HUES48 (cell line): ENCODE measurements at regions not wholly inside any gene's neighbourhood (a gene's known extent, or its start where the extent isn't known, plus 50 kb on each side); places are given as distances from the start of the nearest gene placed in this dataset.

Experiments
- H3K27ac ChIP-seq: one replicate; pipeline ENCODE4 v1.7.0; 2013; ENCODE audit warnings: low read depth, low read length, inconsistent platforms
- H3K27me3 ChIP-seq: 2 replicates; pipeline ENCODE4 v1.6.1; 2013; ENCODE audit warnings: mild to moderate bottlenecking, low read length; ENCODE audit not compliant: control insufficient read depth, insufficient read depth
- H3K36me3 ChIP-seq: 2 replicates; pipeline ENCODE4 v1.6.1; 2013; ENCODE audit warnings: low read length; ENCODE audit not compliant: control insufficient read depth, insufficient read depth
- H3K4me1 ChIP-seq: 2 replicates; pipeline ENCODE4 v1.6.1; 2013; ENCODE audit warnings: mild to moderate bottlenecking, low read length; ENCODE audit not compliant: control insufficient read depth, insufficient read depth
- H3K4me3 ChIP-seq: 2 replicates; pipeline ENCODE4 v1.5.1; 2013; ENCODE audit warnings: mild to moderate bottlenecking, low read depth, low read length
- H3K9ac ChIP-seq: 2 replicates; pipeline ENCODE4 v1.6.1; 2013; ENCODE audit warnings: mild to moderate bottlenecking, low read depth, low read length, moderate library complexity
- H3K9me3 ChIP-seq: 2 replicates; pipeline ENCODE4 v1.6.1; 2013; ENCODE audit warnings: low read length; ENCODE audit not compliant: control insufficient read depth, insufficient read depth

- H3K27ac ChIP-seq, result no peak overlapping the region
- no peaks in the 10 kb centered on the region for H3K36me3 ChIP-seq
- no peaks in the 10 kb centered on the region for H3K9me3 ChIP-seq
- H3K9ac ChIP-seq, result no peak overlapping the region
- H3K4me3 ChIP-seq, result no peak overlapping the region
- no peaks in the 10 kb centered on the region for H3K4me1 ChIP-seq
- no peaks in the 10 kb centered on the region for H3K27me3 ChIP-seq
Measured at GRCh38 chr14:49310298-49310697, 275.9 kb downstream of the RPS29 start.

GRCh38 chr14:49306152-49306751 is 279.9 kb downstream of the RPS29 start:
- no peaks in the 10 kb centered on the region for H3K9me3 ChIP-seq
- no peaks in the 10 kb centered on the region for H3K36me3 ChIP-seq
- no peaks in the 10 kb centered on the region for H3K4me1 ChIP-seq
- H3K27ac ChIP-seq, result no peak overlapping the region
- H3K27me3 ChIP-seq, result no peaks in the 10 kb centered on the region
- H3K4me3 ChIP-seq, result no peak overlapping the region
- H3K9ac ChIP-seq, result no peak overlapping the region

DNA sequence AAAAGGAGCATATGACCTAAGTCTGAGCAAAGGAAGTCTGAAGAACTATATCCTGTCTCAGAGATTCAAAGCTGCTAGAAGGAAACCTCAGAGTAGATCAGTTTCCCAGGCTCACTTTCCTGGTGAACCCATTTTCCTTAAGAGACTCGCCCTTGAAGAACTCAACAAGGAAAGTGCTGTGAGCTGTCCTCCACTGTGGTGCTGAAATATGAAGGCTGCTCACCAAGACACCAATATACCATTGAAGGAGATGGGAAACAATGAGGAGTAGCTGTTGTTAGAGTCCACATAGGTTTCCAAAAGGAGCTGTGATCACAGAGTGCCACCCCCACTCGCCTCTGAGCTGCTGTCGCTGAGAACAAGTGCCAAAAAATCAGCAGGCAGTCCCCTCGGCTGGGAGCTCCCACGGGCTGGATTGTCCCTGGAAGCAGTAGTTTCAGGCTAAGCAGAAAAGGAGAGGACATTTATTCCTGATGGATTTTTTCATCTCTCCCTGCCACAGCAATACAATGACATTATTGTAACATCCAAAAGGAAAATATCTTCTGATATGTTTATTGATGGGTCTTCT is 282.1 kb downstream of the RPS29 start:
- no peaks in the 10 kb centered on the region for H3K36me3 ChIP-seq
- H3K9ac ChIP-seq, result no peak overlapping the region
- no peak overlapping the region for H3K4me3 ChIP-seq
- H3K27ac ChIP-seq, result no peak overlapping the region
- H3K9me3 ChIP-seq, result no peaks in the 10 kb centered on the region
- no peaks in the 10 kb centered on the region for H3K27me3 ChIP-seq
- H3K4me1 ChIP-seq, result no peaks in the 10 kb centered on the region

GRCh38 chr14:49297102-49297501 is 289.1 kb downstream of the RPS29 start:
- Histone ChIP-seq H3K4me1 (no peaks in the 10 kb centered on the region), H3K9ac (no peak overlapping the region), H3K27ac (no peak overlapping the region), H3K27me3 (no peaks in the 10 kb centered on the region), H3K4me3 (no peak overlapping the region), H3K36me3 (no peaks in the 10 kb centered on the region), H3K9me3 (no peaks in the 10 kb centered on the region)

- Histone ChIP-seq H3K9me3 (no peaks in the 10 kb centered on the region), H3K4me3 (no peak overlapping the region), H3K27me3 (no peaks in the 10 kb centered on the region), H3K4me1 (no peaks in the 10 kb centered on the region), H3K36me3 (no peaks in the 10 kb centered on the region), H3K27ac (no peak overlapping the region), H3K9ac (no peak overlapping the region)
Measured at GRCh38 chr14:49294621-49295148, 291.5 kb downstream of the RPS29 start.

DNA sequence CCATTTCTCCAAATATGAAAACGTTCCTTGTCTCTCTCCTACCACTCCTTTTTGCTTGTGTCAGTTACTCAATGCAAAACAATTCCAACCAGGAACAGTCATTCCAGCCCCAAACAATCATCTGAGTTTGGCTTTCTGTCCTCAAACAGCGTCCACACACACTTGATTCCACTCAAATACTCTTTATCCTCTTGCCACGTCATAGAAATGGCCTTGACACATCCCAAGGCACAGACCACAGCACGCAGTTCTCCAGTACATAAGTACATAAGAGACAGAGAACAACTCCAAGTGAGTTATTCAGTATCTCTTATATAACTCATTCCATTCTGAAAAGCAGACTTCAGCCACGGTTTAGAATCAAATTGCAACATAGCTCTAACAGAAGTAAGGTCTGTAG is 299.2 kb downstream of the RPS29 start:
- Histone ChIP-seq H3K27me3 (no peaks in the 10 kb centered on the region), H3K4me1 (no peaks in the 10 kb centered on the region), H3K27ac (no peak overlapping the region), H3K9me3 (no peaks in the 10 kb centered on the region), H3K9ac (no peak overlapping the region), H3K4me3 (no peak overlapping the region), H3K36me3 (no peaks in the 10 kb centered on the region)

- Histone ChIP-seq H3K4me1 (no peaks in the 10 kb centered on the region), H3K27ac (no peak overlapping the region), H3K27me3 (no peaks in the 10 kb centered on the region), H3K9ac (no peak overlapping the region), H3K4me3 (no peak overlapping the region), H3K36me3 (no peaks in the 10 kb centered on the region), H3K9me3 (no peaks in the 10 kb centered on the region)
Measured at GRCh38 chr14:49286257-49286983, 299.8 kb downstream of the RPS29 start.

DNA sequence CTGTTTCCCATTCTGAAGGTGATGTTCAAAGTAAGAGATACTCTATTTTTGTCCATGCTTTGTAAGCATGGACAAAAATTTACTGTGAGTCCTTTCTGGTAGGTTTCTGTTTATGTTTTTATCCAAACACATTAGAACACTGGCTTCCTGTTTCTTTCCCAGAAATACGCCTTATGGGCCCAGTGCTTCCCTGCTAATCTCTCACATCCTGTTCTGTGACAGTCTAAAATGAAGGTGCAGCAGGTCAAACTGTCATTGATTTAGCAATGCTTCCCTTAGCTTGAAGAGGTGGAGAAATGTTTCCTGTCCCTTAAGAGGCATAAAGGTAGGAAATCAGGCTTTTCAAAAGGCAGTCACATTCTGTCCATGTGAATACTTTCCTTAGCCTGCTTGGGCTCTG is 305.6 kb downstream of the RPS29 start:
- H3K9me3 ChIP-seq, result no peaks in the 10 kb centered on the region
- H3K27me3 ChIP-seq, result no peaks in the 10 kb centered on the region
- H3K27ac ChIP-seq, result no peak overlapping the region
- H3K36me3 ChIP-seq, result no peaks in the 10 kb centered on the region
- H3K9ac ChIP-seq, result no peak overlapping the region
- no peaks in the 10 kb centered on the region for H3K4me1 ChIP-seq
- H3K4me3 ChIP-seq, result no peak overlapping the region

GRCh38 chr14:49250517-49250916 is 335.7 kb downstream of the RPS29 start:
- H3K4me1 ChIP-seq, result no peaks in the 10 kb centered on the region
- H3K9ac ChIP-seq, result no peak overlapping the region
- no peaks in the 10 kb centered on the region for H3K9me3 ChIP-seq
- no peaks in the 10 kb centered on the region for H3K27me3 ChIP-seq
- no peaks in the 10 kb centered on the region for H3K36me3 ChIP-seq
- no peak overlapping the region for H3K27ac ChIP-seq
- no peak overlapping the region for H3K4me3 ChIP-seq

DNA sequence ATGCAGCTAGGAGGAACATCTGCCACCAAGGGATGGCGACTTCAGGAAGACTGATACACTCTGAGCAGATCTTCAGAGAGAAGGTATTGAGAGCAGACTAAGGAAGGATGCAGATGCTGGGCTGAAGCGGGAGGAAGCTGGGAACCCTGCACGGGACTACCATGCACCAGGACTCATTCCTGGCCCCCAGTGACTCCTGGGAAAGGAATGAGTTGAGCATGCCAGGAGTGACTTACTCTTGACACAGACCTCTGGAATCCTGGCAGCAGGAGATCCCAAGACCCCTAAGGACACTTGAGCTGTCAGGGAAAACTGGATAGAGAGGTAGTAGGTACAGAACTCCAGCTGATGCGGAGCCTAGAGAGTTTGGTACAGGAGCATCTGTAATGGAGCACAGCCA is 336.1 kb downstream of the RPS29 start:
- no peak overlapping the region for H3K27ac ChIP-seq

GRCh38 chr14:49249022-49249421 is 337.2 kb downstream of the RPS29 start:
- Histone ChIP-seq H3K27me3 (no peaks in the 10 kb centered on the region), H3K36me3 (no peaks in the 10 kb centered on the region), H3K4me3 (no peak overlapping the region), H3K4me1 (no peaks in the 10 kb centered on the region), H3K27ac (no peak overlapping the region), H3K9ac (no peak overlapping the region), H3K9me3 (no peaks in the 10 kb centered on the region)

More for the DNA sequence above, 336.1 kb downstream of the RPS29 start:
- no peaks in the 10 kb centered on the region for H3K4me1 ChIP-seq
- no peaks in the 10 kb centered on the region for H3K27me3 ChIP-seq
- H3K9me3 ChIP-seq, result no peaks in the 10 kb centered on the region
- no peak overlapping the region for H3K9ac ChIP-seq
- no peaks in the 10 kb centered on the region for H3K36me3 ChIP-seq
- no peak overlapping the region for H3K4me3 ChIP-seq
